Gastrocnemius medialis (tissue), 4 donors: ENCODE measurements at regions not wholly inside any gene's neighbourhood (a gene's known extent, or its start where the extent isn't known, plus 50 kb on each side); places are given as distances from the start of the nearest gene placed in this dataset.
"Not testable (repeated sequence)": the region's sequence is repeated elsewhere in the genome, so short reads cannot be mapped to it uniquely, and the experiment has no call there.

Experiments used
- ATAC-seq, 2 donors: fragments of 150-250 bp; one replicate each; pipeline ENCODE4 v1.9.1; 2016
- DNase-seq, 2 donors: peaks; one replicate each; pipeline ENCODE4 v3.0.0-alpha.2; 2019
- H3K27ac ChIP-seq, 4 donors: fragments of 200-600 bp; sonication (generic); 1 replicate in 1 of 4; 2 replicates in 3 of 4; pipeline ENCODE4 v1.5.1; 2016 to 2018; ENCODE audit warnings: mild to moderate bottlenecking in 2 of 4, moderate library complexity in 1 of 4
- H3K27me3 ChIP-seq, 3 donors: fragments of 200-600 bp; sonication (generic) in 2 of 3; 1 replicate in 1 of 3; 2 replicates in 2 of 3; pipeline versions ENCODE4 v1.5.1 to v1.6.0; 2016 to 2019; ENCODE audit warnings: mild to moderate bottlenecking in 1 of 3, moderate library complexity in 1 of 3
- H3K36me3 ChIP-seq, 2 donors: fragments of 200-600 bp; sonication (generic) in 1 of 2; one replicate each; pipeline ENCODE4 v1.5.1; 2017 to 2018
- H3K4me1 ChIP-seq, 2 donors: fragments of 200-600 bp; sonication (generic) in 1 of 2; one replicate each; pipeline ENCODE4 v1.5.1; 2016 to 2017; ENCODE audit warnings: mild to moderate bottlenecking in 2 of 2
- H3K4me3 ChIP-seq, 4 donors: fragments of 200-600 bp; sonication (generic) in 3 of 4; 1 replicate in 1 of 4; 2 replicates in 3 of 4; pipeline ENCODE4 v1.5.1; 2016 to 2019; ENCODE audit warnings: mild to moderate bottlenecking in 2 of 4
- H3K9me3 ChIP-seq, 3 donors: fragments of 200-600 bp; sonication (generic) in 2 of 3; 1 replicate in 1 of 3; 2 replicates in 2 of 3; pipeline ENCODE4 v1.5.1; 2016 to 2019
- POLR2A ChIP-seq, 2 donors: fragments of 450-650 bp; IDR thresholded peaks; one replicate each; pipeline ENCODE4 v1.6.1; 2017; ENCODE audit warnings: antibody characterized with exemption in 2 of 2, mild to moderate bottlenecking in 2 of 2, moderate library complexity in 2 of 2
- in situ Hi-C, 4 donors: fragments of 200-750 bp; cut with MboI; loops; one replicate each; pipeline versions ENCODE4 v1.15.0 to v1.8.0; 2017; ENCODE audit warnings: low sequenced_read_pairs in 4 of 4
- intact Hi-C: fragments of 100-400 bp; cut with DNase I; formaldehyde crosslinking; loops from one replicate; pipeline ENCODE4 v1.15.1; 2023; ENCODE audit warnings: low total_unique reads
- TF ChIP-seq, protein P1 (sequence below), 5 experiments: fragments of 450-650 bp in 3 of 5; fragments of 200-600 bp in 2 of 5; sonication (generic) in 2 of 5; IDR thresholded peaks in 4 of 5; conservative IDR thresholded peaks in 1 of 5; 1 replicate in 4 of 5; 2 replicates in 1 of 5; pipeline ENCODE4 v1.5.1; 2016 to 2019; ENCODE audit warnings: antibody characterized with exemption in 5 of 5, mild to moderate bottlenecking in 3 of 5, moderate library complexity in 3 of 5

DNA sequence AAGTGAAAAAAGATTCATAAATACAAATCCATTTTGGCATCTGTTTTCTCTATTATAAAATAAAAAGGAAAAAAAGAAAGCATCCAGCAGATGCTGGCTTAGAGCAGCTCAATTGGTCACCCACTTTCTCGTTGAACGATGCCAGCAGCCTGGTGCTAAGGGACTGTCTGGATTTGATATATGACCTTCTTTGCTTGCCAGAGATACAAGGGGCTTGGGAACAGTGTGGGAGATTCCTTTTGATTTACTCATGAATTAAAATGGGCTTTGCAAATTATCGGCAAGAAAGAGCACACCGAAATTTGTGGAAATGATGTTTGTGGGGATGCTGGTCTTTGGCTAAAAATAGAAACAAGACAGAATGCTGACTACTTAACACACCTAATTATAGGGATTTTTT lies 210.3 kb upstream of the STT3B start:
- H3K36me3 ChIP-seq, result no peaks in the 10 kb centered on the region
- H3K4me3 ChIP-seq, result no peak overlapping the region
- in situ Hi-C loops (no loop called here), intact Hi-C loops (no loop called here)
- no peaks in the 10 kb centered on the region for H3K27me3 ChIP-seq
- no peak overlapping the region for H3K27ac ChIP-seq
- DNase-seq, result no peak
- TF ChIP-seq, protein P1, sequence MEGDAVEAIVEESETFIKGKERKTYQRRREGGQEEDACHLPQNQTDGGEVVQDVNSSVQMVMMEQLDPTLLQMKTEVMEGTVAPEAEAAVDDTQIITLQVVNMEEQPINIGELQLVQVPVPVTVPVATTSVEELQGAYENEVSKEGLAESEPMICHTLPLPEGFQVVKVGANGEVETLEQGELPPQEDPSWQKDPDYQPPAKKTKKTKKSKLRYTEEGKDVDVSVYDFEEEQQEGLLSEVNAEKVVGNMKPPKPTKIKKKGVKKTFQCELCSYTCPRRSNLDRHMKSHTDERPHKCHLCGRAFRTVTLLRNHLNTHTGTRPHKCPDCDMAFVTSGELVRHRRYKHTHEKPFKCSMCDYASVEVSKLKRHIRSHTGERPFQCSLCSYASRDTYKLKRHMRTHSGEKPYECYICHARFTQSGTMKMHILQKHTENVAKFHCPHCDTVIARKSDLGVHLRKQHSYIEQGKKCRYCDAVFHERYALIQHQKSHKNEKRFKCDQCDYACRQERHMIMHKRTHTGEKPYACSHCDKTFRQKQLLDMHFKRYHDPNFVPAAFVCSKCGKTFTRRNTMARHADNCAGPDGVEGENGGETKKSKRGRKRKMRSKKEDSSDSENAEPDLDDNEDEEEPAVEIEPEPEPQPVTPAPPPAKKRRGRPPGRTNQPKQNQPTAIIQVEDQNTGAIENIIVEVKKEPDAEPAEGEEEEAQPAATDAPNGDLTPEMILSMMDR (IDR thresholded peaks at IDR 0.05 in 4 of 5, conservative IDR thresholded peaks at IDR 0.05 in 1 of 5), result no peak
- TF ChIP-seq POLR2A (IDR thresholded peaks at IDR 0.05), result no peak
- no peaks in the 10 kb centered on the region for H3K4me1 ChIP-seq
- no peak for ATAC-seq
- H3K9me3 ChIP-seq, result no peaks in the 10 kb centered on the region

DNA sequence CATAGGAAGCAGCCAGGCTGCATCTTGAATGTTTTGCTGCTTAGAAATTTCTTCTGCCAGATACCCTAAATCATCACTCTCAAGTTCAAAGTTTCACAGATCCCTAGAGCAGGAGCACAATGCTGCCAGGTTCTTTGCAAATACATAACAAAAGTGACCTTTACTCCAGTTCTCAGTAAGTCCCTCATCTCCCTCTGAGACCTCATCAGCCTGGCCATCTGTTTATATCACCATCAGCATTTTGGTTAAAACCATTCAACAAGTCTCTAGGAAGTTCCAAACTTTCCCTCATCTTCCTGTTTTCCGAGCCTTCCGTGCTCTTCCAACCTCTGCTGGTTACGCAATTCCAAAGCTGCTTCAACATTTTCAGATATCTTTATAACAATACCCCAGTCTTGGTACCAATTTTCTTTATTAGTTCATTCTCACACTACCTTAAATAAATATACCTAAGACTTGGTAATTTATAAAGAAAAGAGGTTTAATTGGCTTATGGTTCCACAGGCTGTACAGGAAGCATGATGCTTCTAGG lies 204.8 kb upstream of the STT3B start:
- H3K4me1 ChIP-seq, intact Hi-C loops, H3K9me3 ChIP-seq, ATAC-seq, H3K4me3 ChIP-seq, H3K27ac ChIP-seq, in situ Hi-C loops, H3K36me3 ChIP-seq, DNase-seq, H3K27me3 ChIP-seq: not testable (repeated sequence)

GRCh38 chr3:31331278-31331677 lies 201.4 kb upstream of the STT3B start:
- DNase-seq (no peak), ATAC-seq (no peak)
- Histone ChIP-seq H3K36me3 (no peaks in the 10 kb centered on the region), H3K27ac (no peak overlapping the region), H3K9me3 (no peaks in the 10 kb centered on the region), H3K4me1 (no peaks in the 10 kb centered on the region), H3K4me3 (no peak overlapping the region), H3K27me3 (no peaks in the 10 kb centered on the region)
- TF ChIP-seq, protein P1 (IDR thresholded peaks at IDR 0.05 in 4 of 5, conservative IDR thresholded peaks at IDR 0.05 in 1 of 5), result no peak
- TF ChIP-seq POLR2A (IDR thresholded peaks at IDR 0.05), result no peak
- in situ Hi-C loops (no loop called here), intact Hi-C loops (no loop called here)

GRCh38 chr3:31341130-31341529 lies 191.6 kb upstream of the STT3B start:
- Histone ChIP-seq H3K27ac (no peak overlapping the region), H3K4me1 (no peaks in the 10 kb centered on the region), H3K27me3 (no peaks in the 10 kb centered on the region), H3K9me3 (no peaks in the 10 kb centered on the region), H3K4me3 (no peak overlapping the region), H3K36me3 (no peaks in the 10 kb centered on the region)
- no peak for TF ChIP-seq POLR2A (IDR thresholded peaks at IDR 0.05)
- TF ChIP-seq, protein P1 (IDR thresholded peaks at IDR 0.05 in 4 of 5, conservative IDR thresholded peaks at IDR 0.05 in 1 of 5), result no peak
- DNase-seq (no peak), ATAC-seq (no peak)
- intact Hi-C loops, result no loop called here
- in situ Hi-C loops, result no loop called here

DNA sequence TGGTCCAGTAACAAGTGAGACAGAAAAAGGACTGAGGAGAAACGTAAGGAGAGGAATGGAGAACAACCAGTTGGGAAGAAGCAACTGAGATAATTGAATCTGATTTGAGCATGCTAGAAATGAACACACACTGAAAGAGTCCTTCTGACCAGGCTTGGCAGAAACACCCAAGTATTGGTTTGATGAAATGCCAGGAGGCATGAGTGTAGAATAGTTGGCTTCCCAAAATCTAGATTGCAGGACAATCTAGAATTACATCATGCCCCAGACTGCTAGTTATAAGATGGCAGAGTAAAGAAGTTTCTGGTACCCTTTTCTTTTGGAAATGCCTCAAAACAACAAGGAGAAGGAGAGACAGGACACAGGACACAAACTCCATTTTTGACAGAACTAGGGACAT lies 189.7 kb upstream of the STT3B start:
- DNase-seq (no peak), ATAC-seq (no peak)
- no peaks in the 10 kb centered on the region for H3K27me3 ChIP-seq
- TF ChIP-seq, protein P1 (IDR thresholded peaks at IDR 0.05 in 4 of 5, conservative IDR thresholded peaks at IDR 0.05 in 1 of 5), result no peak
- TF ChIP-seq POLR2A (IDR thresholded peaks at IDR 0.05), result no peak
- no peaks in the 10 kb centered on the region for H3K36me3 ChIP-seq
- H3K9me3 ChIP-seq, result no peaks in the 10 kb centered on the region
- H3K4me1 ChIP-seq, result no peaks in the 10 kb centered on the region
- no peak overlapping the region for H3K27ac ChIP-seq
- intact Hi-C loops (no loop called here), in situ Hi-C loops (no loop called here)
- H3K4me3 ChIP-seq, result no peak overlapping the region
